Peyer's patch (tissue), 4 donors: ENCODE measurements at regions not wholly inside any gene's neighbourhood (a gene's known extent, or its start where the extent isn't known, plus 50 kb on each side); places are given as distances from the start of the nearest gene placed in this dataset.
"Not testable (repeated sequence)": the region's sequence is repeated elsewhere in the genome, so short reads cannot be mapped to it uniquely, and the experiment has no call there.

ENCODE experiments used
- DNase-seq, 3 donors: peaks; one replicate each; pipeline ENCODE4 v3.0.0-alpha.2; 2017 to 2019
- H3K27ac ChIP-seq, 4 donors: fragments of 200-600 bp; sonication (generic); one replicate each; pipeline ENCODE4 v1.5.1; 2016 to 2019
- H3K27me3 ChIP-seq, 2 donors: fragments of 200-600 bp; sonication (generic); one replicate each; pipeline ENCODE4 v1.5.1; 2019
- H3K36me3 ChIP-seq, 3 donors: fragments of 200-600 bp; sonication (generic); one replicate each; pipeline ENCODE4 v1.5.1; 2016 to 2019
- H3K4me1 ChIP-seq, 4 donors: fragments of 200-600 bp; sonication (generic); one replicate each; pipeline ENCODE4 v1.5.1; 2016 to 2019
- H3K4me3 ChIP-seq, 4 donors: fragments of 200-600 bp; sonication (generic); 1 replicate in 3 of 4; 2 replicates in 1 of 4; pipeline ENCODE4 v1.5.1; 2016 to 2019; ENCODE audit warnings: mild to moderate bottlenecking in 1 of 4
- H3K9me3 ChIP-seq, 4 donors: fragments of 200-600 bp; sonication (generic); one replicate each; pipeline ENCODE4 v1.5.1; 2016 to 2019; ENCODE audit warnings: mild to moderate bottlenecking in 1 of 4
- CTCF ChIP-seq, 6 experiments: fragments of 450-650 bp in 4 of 6; fragments of 200-600 bp in 2 of 6; sonication (generic) in 1 of 6; IDR thresholded peaks; one replicate each; pipeline ENCODE4 v1.5.1; 2017 to 2019; ENCODE audit warnings: antibody characterized with exemption in 6 of 6, mild to moderate bottlenecking in 3 of 6, moderate library complexity in 1 of 6
- POLR2A ChIP-seq, 2 donors: fragments of 450-650 bp; IDR thresholded peaks; one replicate each; pipeline ENCODE4 v1.5.1; 2017; ENCODE audit warnings: antibody characterized with exemption in 2 of 2, mild to moderate bottlenecking in 2 of 2, moderate library complexity in 2 of 2

GRCh38 chr2:39894082-39894481, 115.0 kb upstream of the THUMPD2 start:
- H3K27me3 ChIP-seq, result no peaks in the 10 kb centered on the region
- no peak for TF ChIP-seq CTCF (IDR thresholded peaks at IDR 0.05)
- TF ChIP-seq POLR2A (IDR thresholded peaks at IDR 0.05), result no peak

GRCh38 chr2:39893616-39894015, 114.6 kb upstream of the THUMPD2 start:
- Histone ChIP-seq H3K9me3 (no peaks in the 10 kb centered on the region), H3K27ac (no peak overlapping the region), H3K27me3 (no peaks in the 10 kb centered on the region), H3K36me3 (no peaks in the 10 kb centered on the region), H3K4me3 (no peak overlapping the region), H3K4me1 (no peaks in the 10 kb centered on the region)
- no peak for DNase-seq
- TF ChIP-seq CTCF (IDR thresholded peaks at IDR 0.05) (no peak), POLR2A (IDR thresholded peaks at IDR 0.05) (no peak)

More at GRCh38 chr2:39894082-39894481, 115.0 kb upstream of the THUMPD2 start:
- Histone ChIP-seq H3K36me3 (no peaks in the 10 kb centered on the region), H3K27ac (no peak overlapping the region), H3K4me1 (no peaks in the 10 kb centered on the region), H3K4me3 (no peak overlapping the region), H3K9me3 (no peaks in the 10 kb centered on the region)
- no peak for DNase-seq

- Histone ChIP-seq H3K4me3 (no peak overlapping the region), H3K36me3 (no peaks in the 10 kb centered on the region), H3K27ac (no peak overlapping the region), H3K4me1 (no peaks in the 10 kb centered on the region), H3K27me3 (no peaks in the 10 kb centered on the region), H3K9me3 (no peaks in the 10 kb centered on the region)
- TF ChIP-seq POLR2A (IDR thresholded peaks at IDR 0.05) (no peak), CTCF (IDR thresholded peaks at IDR 0.05) (no peak)
- DNase-seq, result no peak
These were observed 102.9 kb upstream of the THUMPD2 start for GRCh38 chr2:39881948-39882347.

- H3K27ac ChIP-seq, result no peak overlapping the region
- no peaks in the 10 kb centered on the region for H3K36me3 ChIP-seq
- no peak for DNase-seq
- no peak for TF ChIP-seq POLR2A (IDR thresholded peaks at IDR 0.05)
- TF ChIP-seq CTCF (IDR thresholded peaks at IDR 0.05), result no peak
- H3K4me1 ChIP-seq, result no peaks in the 10 kb centered on the region
- H3K4me3 ChIP-seq, result no peak overlapping the region
- no peaks in the 10 kb centered on the region for H3K27me3 ChIP-seq
- H3K9me3 ChIP-seq, result no peaks in the 10 kb centered on the region
These were observed 102.4 kb upstream of the THUMPD2 start for GRCh38 chr2:39881494-39881893.

- not testable (repeated sequence) for H3K4me1 ChIP-seq, DNase-seq
These were observed 99.9 kb upstream of the THUMPD2 start for GRCh38 chr2:39879001-39879400.

GRCh38 chr2:39875914-39876267, 96.8 kb upstream of the THUMPD2 start:
- Histone ChIP-seq H3K9me3 (no peaks in the 10 kb centered on the region), H3K4me3 (no peak overlapping the region), H3K36me3 (no peaks in the 10 kb centered on the region), H3K4me1 (no peaks in the 10 kb centered on the region), H3K27me3 (no peaks in the 10 kb centered on the region), H3K27ac (peak overlapping the region in 1 of 4 donors; percentile 20)
- no peak for DNase-seq
- TF ChIP-seq POLR2A (IDR thresholded peaks at IDR 0.05) (no peak), CTCF (IDR thresholded peaks at IDR 0.05) (no peak)

More at GRCh38 chr2:39879001-39879400, 99.9 kb upstream of the THUMPD2 start:
- H3K36me3 ChIP-seq, H3K27ac ChIP-seq, H3K27me3 ChIP-seq, H3K9me3 ChIP-seq, H3K4me3 ChIP-seq: not testable (repeated sequence)
